GM21786 (cell line): ENCODE measurements at regions not wholly inside any gene's neighbourhood (a gene's known extent, or its start where the extent isn't known, plus 50 kb on each side); places are given as distances from the start of the nearest gene placed in this dataset.

ENCODE experiments used
- ATAC-seq: cut with Tn5 transposase; IDR thresholded peaks from one replicate; pipeline ENCODE4 v1.9.1; 2021; ENCODE audit not compliant: unreplicated experiment

- ATAC-seq: no peak
These were observed 63.7 kb downstream of the SPCS3 start for GRCh38 chr4:176383273-176384077.

GRCh38 chr4:176385601-176386000 lies 65.8 kb downstream of the SPCS3 start:
- no peak for ATAC-seq

- ATAC-seq: no peak
These were observed 67.8 kb downstream of the SPCS3 start for GRCh38 chr4:176387571-176387970.

GRCh38 chr4:176393306-176394013 lies 73.7 kb downstream of the SPCS3 start:
- no peak for ATAC-seq

- no peak for ATAC-seq
These were observed 81.2 kb downstream of the SPCS3 start for GRCh38 chr4:176400816-176401461.

- ATAC-seq: no peak
These were observed 84.9 kb downstream of the SPCS3 start for GRCh38 chr4:176404621-176405020.

- ATAC-seq: no peak
These were observed 86.5 kb downstream of the SPCS3 start for GRCh38 chr4:176406297-176406696.

- no peak for ATAC-seq
These were observed 87.0 kb downstream of the SPCS3 start for GRCh38 chr4:176406736-176407135.

GRCh38 chr4:176409627-176410026 lies 89.9 kb downstream of the SPCS3 start:
- ATAC-seq: no peak

- ATAC-seq: peak; percentile 82
These were observed 93.4 kb downstream of the SPCS3 start for GRCh38 chr4:176413171-176413570.

- no peak for ATAC-seq
These were observed 102.2 kb downstream of the SPCS3 start for GRCh38 chr4:176422001-176422400.

GRCh38 chr4:176422511-176422910 lies 102.7 kb downstream of the SPCS3 start:
- no peak for ATAC-seq

GRCh38 chr4:176425035-176425434 lies 105.3 kb downstream of the SPCS3 start:
- ATAC-seq: no peak

GRCh38 chr4:176432811-176433540 lies 113.2 kb downstream of the SPCS3 start:
- no peak for ATAC-seq

- ATAC-seq: no peak
These were observed 114.2 kb downstream of the SPCS3 start for GRCh38 chr4:176433983-176434382.

- ATAC-seq: no peak
These were observed 116.1 kb downstream of the SPCS3 start for GRCh38 chr4:176435901-176436292.

GRCh38 chr4:176436293-176436973 lies 116.7 kb downstream of the SPCS3 start:
- ATAC-seq: no peak

- ATAC-seq: no peak
These were observed 118.0 kb downstream of the SPCS3 start for GRCh38 chr4:176437756-176438155.

GRCh38 chr4:176438401-176438800 lies 118.6 kb downstream of the SPCS3 start:
- no peak for ATAC-seq

- ATAC-seq: no peak
These were observed 119.8 kb downstream of the SPCS3 start for GRCh38 chr4:176439611-176440010.

GRCh38 chr4:176440698-176441097 lies 120.9 kb downstream of the SPCS3 start:
- ATAC-seq: no peak
